Adrenal gland (tissue), 5 donors: ENCODE measurements at regions not wholly inside any gene's neighbourhood (a gene's known extent, or its start where the extent isn't known, plus 50 kb on each side); places are given as distances from the start of the nearest gene placed in this dataset.

ENCODE experiments used
- CTCF ChIP-seq, 6 experiments: fragments of 450-650 bp in 4 of 6; fragments of 200-600 bp in 2 of 6; sonication (generic) in 1 of 6; IDR thresholded peaks; 1 replicate in 5 of 6; 2 replicates in 1 of 6; pipeline versions ENCODE4 v1.5.1 to v1.8.0; 2016 to 2021; ENCODE audit warnings: antibody characterized with exemption in 6 of 6, mild to moderate bottlenecking in 2 of 6, moderate library complexity in 1 of 6
- POLR2A ChIP-seq, 2 donors: fragments of 450-650 bp; IDR thresholded peaks; one replicate each; pipeline ENCODE4 v1.6.1; 2017; ENCODE audit warnings: antibody characterized with exemption in 2 of 2, mild to moderate bottlenecking in 2 of 2, moderate library complexity in 1 of 2
- donor health status: DM: no; HTN: no; CAD: no.

GRCh38 chr17:63066158-63066813 lies 100.3 kb downstream of the TANC2 start:
- TF ChIP-seq CTCF (IDR thresholded peaks at IDR 0.05) (no peak), POLR2A (IDR thresholded peaks at IDR 0.05) (no peak)
